ENCODE measurements at regions not wholly inside any gene's neighbourhood (a gene's known extent, or its start where the extent isn't known, plus 50 kb on each side); places are given as distances from the start of the nearest gene placed in this dataset.

GRCh38 chr4:145316897-145317574 lies 136.6 kb upstream of the OTUD4 start:
- no peak overlapping the region for H3K4me3 Mint-ChIP-seq
- H3K4me1 Mint-ChIP-seq, result peaks cover 16% of the 10 kb centered on the region
- H3K27ac Mint-ChIP-seq, result peak overlapping the region in 2 of 3 experiments; percentile 68 to 73
- TF ChIP-seq, protein P1, sequence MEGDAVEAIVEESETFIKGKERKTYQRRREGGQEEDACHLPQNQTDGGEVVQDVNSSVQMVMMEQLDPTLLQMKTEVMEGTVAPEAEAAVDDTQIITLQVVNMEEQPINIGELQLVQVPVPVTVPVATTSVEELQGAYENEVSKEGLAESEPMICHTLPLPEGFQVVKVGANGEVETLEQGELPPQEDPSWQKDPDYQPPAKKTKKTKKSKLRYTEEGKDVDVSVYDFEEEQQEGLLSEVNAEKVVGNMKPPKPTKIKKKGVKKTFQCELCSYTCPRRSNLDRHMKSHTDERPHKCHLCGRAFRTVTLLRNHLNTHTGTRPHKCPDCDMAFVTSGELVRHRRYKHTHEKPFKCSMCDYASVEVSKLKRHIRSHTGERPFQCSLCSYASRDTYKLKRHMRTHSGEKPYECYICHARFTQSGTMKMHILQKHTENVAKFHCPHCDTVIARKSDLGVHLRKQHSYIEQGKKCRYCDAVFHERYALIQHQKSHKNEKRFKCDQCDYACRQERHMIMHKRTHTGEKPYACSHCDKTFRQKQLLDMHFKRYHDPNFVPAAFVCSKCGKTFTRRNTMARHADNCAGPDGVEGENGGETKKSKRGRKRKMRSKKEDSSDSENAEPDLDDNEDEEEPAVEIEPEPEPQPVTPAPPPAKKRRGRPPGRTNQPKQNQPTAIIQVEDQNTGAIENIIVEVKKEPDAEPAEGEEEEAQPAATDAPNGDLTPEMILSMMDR (IDR thresholded peaks at IDR 0.05; ENCODE audit: unreplicated experiment in 3 of 3), result no peak
- H3K27me3 Mint-ChIP-seq (ENCODE audit: low read depth), result no peaks in the 10 kb centered on the region
- no peaks in the 10 kb centered on the region for H3K36me3 Mint-ChIP-seq (ENCODE audit: low read depth)
- H3K9me3 Mint-ChIP-seq, result peaks cover 3% of the 10 kb centered on the region

DNA sequence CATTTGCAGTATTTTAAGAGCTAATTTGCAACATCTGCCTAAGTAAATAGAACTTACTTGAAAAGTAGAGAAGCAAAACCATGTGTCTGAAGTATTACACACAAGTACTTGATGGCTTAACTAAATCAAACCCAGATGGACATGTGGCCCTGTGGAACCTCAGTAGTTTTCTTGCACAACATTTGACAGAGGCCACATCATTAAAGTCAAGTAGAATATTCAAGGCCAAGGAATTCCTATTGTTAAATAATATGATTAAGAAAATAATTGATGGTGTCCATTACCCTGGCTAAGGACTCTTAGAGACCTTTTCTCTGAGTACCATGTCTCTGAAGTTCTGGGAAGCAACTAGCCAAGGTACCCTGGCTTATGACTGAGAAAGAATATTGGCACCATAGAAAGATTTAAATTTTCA lies 135.4 kb upstream of the OTUD4 start:
- Mint-ChIP-seq H3K9me3 (peaks cover 3% of the 10 kb centered on the region), H3K4me3 (no peak overlapping the region), H3K27me3 (ENCODE audit: low read depth) (no peaks in the 10 kb centered on the region), H3K4me1 (peaks cover 16% of the 10 kb centered on the region), H3K36me3 (ENCODE audit: low read depth) (no peaks in the 10 kb centered on the region), H3K27ac (no peak overlapping the region)
- TF ChIP-seq, protein P1 (IDR thresholded peaks at IDR 0.05; ENCODE audit: unreplicated experiment in 3 of 3), result no peak

DNA sequence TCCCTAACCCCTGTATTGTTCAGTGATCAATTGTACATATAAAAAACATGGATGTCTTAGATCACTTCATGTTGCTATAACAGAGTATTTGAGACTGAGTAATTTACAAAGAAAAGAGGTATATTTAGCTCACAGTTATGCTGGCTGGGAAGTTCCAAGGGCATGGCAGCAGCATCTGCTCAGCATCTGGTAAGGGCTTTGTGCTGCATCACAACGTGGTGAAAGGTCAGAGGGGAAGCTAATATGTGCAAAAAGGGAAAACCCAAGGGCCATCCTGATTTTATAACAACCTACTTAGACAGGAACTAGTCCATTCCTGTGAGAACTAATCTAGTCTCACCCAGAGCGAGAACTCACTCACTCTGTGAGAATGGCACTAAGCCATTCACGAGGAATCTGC lies 128.2 kb upstream of the OTUD4 start:
- Mint-ChIP-seq H3K4me3 (no peak overlapping the region), H3K4me1 (peaks cover 9% of the 10 kb centered on the region), H3K36me3 (ENCODE audit: low read depth) (no peaks in the 10 kb centered on the region), H3K27me3 (ENCODE audit: low read depth) (peaks cover 7% of the 10 kb centered on the region), H3K27ac (no peak overlapping the region), H3K9me3 (no peaks in the 10 kb centered on the region)
- TF ChIP-seq, protein P1 (IDR thresholded peaks at IDR 0.05; ENCODE audit: unreplicated experiment in 3 of 3), result no peak

- H3K27me3 Mint-ChIP-seq (ENCODE audit: low read depth), result peaks cover 7% of the 10 kb centered on the region
- TF ChIP-seq, protein P1 (IDR thresholded peaks at IDR 0.05; ENCODE audit: unreplicated experiment in 3 of 3), result no peak
- peaks cover 9% of the 10 kb centered on the region for H3K4me1 Mint-ChIP-seq
- no peaks in the 10 kb centered on the region for H3K36me3 Mint-ChIP-seq (ENCODE audit: low read depth)
- no peak overlapping the region for H3K4me3 Mint-ChIP-seq
- no peaks in the 10 kb centered on the region for H3K9me3 Mint-ChIP-seq
- no peak overlapping the region for H3K27ac Mint-ChIP-seq
Measured at GRCh38 chr4:145307763-145308430, 127.5 kb upstream of the OTUD4 start.

GRCh38 chr4:145307120-145307519 lies 126.7 kb upstream of the OTUD4 start:
- H3K9me3 Mint-ChIP-seq, result no peaks in the 10 kb centered on the region
- peaks cover 7% of the 10 kb centered on the region for H3K27me3 Mint-ChIP-seq (ENCODE audit: low read depth)
- H3K36me3 Mint-ChIP-seq (ENCODE audit: low read depth), result no peaks in the 10 kb centered on the region
- H3K4me1 Mint-ChIP-seq, result peaks cover 9% of the 10 kb centered on the region
- H3K27ac Mint-ChIP-seq, result no peak overlapping the region
- TF ChIP-seq, protein P1 (IDR thresholded peaks at IDR 0.05; ENCODE audit: unreplicated experiment in 3 of 3), result no peak
- no peak overlapping the region for H3K4me3 Mint-ChIP-seq

GRCh38 chr4:145302725-145303124 lies 122.3 kb upstream of the OTUD4 start:
- Mint-ChIP-seq H3K4me1 (peaks cover 21% of the 10 kb centered on the region), H3K4me3 (no peak overlapping the region), H3K27ac (no peak overlapping the region), H3K9me3 (no peaks in the 10 kb centered on the region), H3K27me3 (ENCODE audit: low read depth) (peaks cover 4% of the 10 kb centered on the region), H3K36me3 (ENCODE audit: low read depth) (no peaks in the 10 kb centered on the region)
- TF ChIP-seq, protein P1 (IDR thresholded peaks at IDR 0.05; ENCODE audit: unreplicated experiment in 3 of 3), result no peak
